HG03432 (cell line): ENCODE measurements at regions not wholly inside any gene's neighbourhood (a gene's known extent, or its start where the extent isn't known, plus 50 kb on each side); places are given as distances from the start of the nearest gene placed in this dataset.

ENCODE experiments used
- ATAC-seq: cut with Tn5 transposase; IDR thresholded peaks from one replicate; pipeline ENCODE4 v1.9.1; 2021; ENCODE audit warnings: mild to moderate bottlenecking, moderate library complexity; ENCODE audit not compliant: unreplicated experiment

DNA sequence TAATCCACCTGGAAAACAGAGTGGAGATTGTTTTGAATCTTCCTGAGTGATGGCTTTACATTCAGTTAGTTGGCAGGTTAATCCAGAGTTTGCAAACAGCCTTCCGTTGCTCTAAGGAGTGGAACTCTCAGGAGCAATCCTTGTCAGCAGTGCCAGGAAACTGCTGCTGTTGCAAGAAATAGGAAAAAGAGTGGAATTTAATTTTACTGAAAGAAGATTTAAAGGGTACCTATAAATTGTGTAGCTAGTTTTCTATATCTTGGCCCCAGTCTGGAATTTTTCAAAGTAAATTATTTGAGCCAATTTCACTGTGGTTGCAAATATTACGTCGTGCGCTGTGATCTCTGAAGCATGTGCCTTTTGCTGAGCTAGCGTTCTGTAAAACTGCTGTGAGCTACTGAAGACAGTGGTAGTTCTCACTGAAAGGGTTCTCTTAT lies 55.5 kb upstream of the SLC5A12 start:
- no peak for ATAC-seq

DNA sequence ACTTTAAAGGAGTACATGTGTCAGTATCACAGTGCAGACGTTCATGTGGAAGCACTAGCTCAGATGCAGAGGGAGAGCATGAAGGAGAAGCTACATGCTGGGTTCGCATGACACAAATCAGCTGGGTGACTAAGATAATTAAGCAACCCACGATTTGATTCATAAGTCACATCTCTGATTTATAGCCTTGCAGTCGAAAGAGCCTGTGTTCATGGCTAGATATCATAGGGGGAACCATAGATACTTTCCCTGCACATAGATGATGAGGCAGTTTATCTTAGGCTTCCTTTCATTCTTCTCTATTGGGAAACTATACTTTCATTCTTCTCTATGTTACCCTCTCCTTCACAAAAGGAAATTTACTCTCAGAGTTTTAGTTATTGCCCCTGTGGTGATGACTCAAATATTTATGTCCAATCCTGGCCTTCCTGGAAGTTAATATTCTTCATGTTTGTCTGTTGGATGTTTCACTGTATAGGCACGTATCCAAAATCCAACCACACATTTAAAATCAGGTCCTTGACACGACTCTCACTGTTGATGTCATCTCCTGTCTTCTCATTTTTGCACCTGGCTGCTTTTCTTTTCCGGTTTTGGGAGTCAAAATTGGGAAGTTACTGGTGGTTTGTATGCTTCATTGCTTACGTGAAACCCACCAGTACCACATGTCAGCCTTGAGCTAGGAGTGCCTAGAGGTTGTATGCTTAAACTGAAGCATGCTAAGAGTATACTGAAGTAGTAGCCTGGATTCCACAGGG lies 56.3 kb upstream of the SLC5A12 start:
- ATAC-seq = peak; percentile 55

DNA sequence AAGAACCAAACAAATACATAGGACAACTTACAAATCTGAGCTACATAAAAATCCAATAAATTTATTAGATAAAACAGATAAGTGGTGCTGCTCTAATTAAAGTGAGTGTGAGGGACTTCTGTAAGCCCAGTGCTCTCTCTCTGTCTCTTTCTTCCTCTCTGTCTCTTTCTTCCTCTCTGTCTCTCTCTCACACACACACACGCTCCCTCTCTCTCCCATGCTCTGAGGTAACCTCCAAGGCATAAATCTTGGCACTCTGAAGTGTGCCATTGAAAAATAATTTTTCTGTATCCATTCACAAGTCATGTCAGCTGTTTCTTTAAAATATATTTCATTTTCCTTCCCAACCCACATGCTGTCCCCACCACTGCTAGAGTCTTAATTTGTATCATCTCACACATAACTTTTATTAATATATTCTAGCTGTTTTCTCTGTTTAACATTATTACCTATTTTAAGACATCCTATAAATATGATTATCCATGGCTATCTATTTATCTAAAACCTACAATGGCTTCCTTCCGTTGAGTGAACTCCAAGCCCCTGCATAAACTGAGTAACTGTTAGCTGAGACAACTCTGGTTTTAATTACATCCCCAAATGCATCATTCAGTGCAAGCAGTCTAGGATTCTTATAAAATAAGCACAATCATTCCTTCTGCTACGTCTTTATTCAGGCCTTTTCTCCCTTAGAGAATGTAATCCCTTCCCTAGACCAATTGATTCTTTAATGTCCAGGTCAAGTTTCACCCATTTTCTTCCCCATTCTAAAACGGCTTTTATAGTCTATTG lies 57.4 kb upstream of the SLC5A12 start:
- no peak for ATAC-seq

DNA sequence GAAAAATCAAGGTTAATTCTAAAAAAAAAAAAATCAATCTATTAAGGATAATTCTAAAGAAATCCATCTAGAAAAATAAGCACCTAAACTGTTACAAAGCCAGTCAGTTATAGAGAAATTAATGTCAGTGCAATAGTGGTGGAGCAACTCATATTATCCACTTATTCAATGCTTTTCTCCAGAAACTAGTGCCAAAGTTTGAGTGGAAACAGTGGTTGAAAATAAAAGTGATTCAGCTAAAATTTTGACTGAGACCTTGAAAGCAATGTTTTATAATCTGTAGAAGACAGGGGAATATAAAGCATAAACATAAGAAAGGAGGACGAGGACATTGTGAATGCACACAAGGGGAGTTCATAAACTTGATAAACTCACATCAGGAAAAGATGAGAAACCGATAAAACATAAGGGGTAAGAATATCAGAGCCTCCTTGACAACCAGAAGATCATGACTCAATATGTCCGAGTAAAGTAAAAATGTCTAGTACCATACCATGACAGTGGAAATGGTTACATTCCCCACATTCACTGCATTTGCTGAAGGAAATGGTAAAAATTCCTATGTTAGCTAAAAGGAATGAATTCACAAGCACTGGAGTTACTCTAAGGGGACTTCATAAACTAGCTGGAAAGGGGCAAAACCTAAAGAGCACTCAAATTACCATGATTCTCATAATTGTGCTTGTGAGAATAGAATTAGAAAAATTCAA lies 58.7 kb upstream of the SLC5A12 start:
- no peak for ATAC-seq

DNA sequence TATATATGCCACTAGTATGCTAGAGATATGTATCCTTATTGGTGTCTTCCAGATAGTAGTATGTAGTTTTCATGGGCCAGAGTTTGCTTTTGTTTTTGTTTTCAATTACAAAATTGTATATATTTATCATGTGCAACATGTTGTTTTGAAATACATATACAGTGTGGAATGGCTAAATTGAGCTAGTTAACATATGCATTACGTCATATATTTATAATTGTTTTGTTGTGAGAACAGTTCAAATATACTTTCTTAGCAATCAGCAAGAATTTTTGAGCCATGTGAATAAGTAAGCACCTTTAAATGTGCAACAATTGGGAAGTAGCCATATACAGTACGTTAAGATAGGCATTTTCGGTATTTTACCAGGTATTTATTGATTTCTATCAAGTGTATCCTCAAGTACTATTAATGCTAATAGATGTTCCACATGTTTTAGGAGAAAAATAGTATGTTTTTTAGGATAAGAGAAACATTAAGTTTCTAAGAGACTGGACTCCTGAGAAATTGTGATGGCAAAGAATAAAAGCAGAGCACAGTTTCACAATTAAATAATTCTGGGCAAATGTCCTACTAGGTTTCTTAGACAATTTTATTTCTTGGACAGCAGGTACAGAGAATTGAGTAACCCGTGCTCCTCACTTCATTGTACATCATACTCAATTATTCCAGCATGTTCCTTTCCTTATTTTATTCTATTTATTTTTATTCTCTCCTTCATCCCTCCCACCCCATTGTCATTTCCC lies 60.5 kb upstream of the SLC5A12 start:
- ATAC-seq = no peak

DNA sequence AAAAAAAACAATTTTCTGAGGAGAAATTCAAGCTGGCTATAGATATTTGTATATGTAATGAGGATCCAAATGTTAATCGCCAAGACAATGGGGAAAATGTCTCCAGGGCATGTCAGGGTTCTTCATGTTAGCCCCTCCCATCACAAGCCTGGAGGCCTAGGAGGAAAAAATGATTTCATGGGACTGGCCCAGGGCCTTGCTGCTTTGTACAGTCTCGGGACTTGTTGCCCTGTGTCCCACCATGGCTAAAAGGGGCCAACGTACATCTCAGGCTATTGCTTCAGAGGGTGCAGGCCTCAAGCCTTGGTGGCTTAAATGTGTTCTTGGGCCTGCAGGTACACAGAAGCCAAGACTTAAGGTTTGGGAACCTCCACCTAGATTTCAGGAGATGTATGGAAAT lies 62.1 kb upstream of the SLC5A12 start:
- ATAC-seq = no peak

DNA sequence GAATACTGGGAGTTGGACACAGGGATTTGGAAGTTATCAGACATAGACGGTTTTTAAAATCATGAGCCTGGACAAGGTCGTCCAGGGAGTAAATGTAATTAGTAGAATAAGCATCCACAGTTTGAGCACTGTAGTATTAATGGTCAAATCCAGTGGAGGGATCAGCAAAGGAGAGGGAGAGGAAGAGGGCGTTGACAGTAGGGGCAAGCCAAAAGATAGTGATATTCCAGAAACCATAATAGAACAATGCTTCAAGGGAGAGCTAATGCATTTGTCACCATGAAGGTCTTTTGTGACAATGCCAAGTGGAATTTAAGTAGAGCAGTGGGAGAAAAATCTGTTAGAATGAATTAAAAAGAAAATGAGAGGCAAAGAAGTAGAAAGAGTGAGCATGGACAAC lies 68.9 kb upstream of the SLC5A12 start:
- ATAC-seq = no peak

DNA sequence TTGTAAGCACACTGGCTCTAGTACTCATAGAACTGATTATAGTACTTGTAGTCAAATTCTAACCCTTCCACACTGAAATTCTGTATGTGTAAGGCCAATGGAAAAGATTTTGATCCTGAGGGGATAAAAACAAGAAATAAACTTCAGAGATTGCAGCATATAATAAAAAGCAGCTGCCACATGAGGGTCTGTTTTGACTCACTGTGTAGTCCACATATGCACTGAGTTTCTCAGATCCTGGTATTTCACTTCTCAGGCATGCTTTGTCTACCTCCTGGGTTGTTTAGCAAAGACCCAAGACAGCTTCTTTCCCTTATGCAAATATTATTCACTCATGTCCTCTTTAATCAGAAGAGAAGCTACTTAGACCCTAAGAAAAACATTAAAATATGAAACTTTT lies 71.1 kb upstream of the SLC5A12 start:
- no peak for ATAC-seq

DNA sequence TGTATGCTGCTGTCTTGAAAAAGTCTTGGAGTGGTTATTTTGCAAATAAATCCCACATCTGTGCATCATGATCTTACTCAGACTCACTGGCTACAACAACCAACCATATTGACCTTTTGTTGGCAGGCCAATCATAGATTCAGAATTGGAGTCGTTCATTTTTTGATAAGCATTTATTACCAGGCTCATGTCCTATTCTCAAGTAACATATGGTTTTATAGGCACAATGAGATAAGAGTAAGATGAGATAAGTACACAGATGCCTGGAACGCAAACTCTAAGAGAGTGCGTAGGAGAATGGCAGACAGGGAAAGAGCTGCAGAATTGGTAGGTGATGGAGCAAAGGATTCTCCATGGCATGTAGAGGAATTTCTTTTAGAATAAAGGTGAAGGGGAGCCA lies 71.6 kb upstream of the SLC5A12 start:
- no peak for ATAC-seq

DNA sequence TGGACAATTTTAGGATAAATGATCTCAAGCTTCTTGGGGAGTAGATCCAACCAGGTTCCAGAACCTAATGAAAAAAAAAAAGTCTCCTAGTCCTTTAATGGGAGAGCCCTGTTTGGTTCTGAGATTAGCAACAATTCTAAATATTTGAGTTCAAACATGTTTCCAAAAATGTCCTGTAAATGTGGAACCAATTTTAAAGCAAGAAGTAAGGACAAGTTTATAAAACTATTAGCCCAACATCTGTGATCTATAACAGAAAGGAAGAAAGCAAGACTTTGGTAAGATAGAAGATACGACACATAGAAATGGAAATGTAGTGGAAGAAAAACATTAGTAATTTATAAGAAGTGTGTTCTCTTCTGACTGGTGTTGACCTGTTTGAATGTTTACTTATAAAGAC lies 79.7 kb upstream of the SLC5A12 start:
- no peak for ATAC-seq

DNA sequence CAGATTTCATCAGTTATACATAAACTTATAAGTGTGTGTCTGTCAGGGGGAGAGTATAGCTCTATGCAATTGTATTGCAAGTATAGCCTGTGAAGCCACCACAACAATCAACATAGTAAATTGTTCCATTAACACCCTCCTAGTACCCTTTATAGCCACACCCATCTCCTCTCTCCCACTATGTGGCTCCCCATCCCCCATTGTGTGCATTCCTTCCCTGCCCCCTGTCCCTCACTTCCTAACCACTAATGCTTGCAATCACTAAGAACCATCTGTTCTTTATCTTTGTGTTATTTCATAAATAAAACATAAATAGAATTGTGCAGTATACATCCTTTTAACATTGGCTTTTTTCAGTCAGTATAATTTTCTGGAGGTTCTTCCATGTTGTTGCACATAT lies 83.1 kb upstream of the SLC5A12 start:
- no peak for ATAC-seq

DNA sequence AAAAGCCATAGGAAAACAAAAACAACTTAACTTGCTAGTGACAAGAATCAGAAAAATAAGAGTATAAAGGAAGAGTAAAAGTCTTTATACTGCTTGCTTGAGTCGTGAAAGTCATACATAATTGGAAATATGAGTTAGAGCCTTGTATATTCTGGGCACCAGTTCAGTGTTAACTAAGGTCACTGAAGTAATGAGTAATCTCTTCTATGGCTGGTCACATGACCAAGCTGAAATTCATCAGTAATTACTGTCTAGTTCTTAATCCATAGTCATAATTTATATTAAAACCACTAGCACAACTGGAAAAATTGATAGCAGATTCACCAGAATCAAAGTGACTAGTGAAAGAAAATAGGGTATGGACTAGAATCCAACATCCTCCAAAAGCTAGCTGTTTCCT lies 84.4 kb upstream of the SLC5A12 start:
- no peak for ATAC-seq

DNA sequence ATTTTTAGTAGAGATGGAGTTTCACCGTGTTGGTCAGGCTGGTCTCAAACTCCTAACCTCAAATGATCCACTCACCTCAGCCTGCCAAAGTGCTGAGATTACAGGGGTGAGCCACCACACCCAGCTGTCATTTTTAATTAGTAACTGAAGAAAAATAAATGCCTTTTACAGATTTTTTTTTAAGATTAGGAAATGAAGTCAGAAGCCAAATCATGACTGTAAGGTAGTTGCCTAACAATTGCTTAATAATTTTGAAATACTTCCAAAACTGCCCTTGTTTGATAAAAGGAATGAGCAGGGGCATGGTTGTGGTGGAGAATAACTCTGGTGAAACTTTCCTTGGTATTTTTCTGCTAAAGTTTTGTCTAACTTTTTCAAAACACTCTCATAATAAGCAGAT lies 98.9 kb upstream of the SLC5A12 start:
- no peak for ATAC-seq

DNA sequence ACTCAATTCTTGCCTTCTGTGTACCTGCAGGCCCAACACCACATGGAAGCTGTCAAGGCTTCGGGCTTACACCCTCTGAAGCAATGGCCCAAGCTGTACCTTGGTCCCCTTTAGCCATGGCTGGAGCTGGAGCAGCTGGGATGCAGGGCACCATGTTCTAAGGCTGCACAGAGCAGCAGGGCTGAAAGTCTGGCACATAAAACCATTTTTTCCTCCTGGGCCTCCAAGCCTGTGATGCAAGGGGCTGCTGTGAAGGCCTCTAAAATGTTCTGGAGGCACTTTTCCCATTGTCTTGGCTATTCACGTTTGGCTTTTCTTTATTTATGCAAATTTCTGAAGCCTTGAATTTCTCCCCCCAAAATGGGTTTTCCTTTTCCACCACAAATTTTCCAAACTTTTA lies 102.1 kb upstream of the SLC5A12 start:
- ATAC-seq = no peak

DNA sequence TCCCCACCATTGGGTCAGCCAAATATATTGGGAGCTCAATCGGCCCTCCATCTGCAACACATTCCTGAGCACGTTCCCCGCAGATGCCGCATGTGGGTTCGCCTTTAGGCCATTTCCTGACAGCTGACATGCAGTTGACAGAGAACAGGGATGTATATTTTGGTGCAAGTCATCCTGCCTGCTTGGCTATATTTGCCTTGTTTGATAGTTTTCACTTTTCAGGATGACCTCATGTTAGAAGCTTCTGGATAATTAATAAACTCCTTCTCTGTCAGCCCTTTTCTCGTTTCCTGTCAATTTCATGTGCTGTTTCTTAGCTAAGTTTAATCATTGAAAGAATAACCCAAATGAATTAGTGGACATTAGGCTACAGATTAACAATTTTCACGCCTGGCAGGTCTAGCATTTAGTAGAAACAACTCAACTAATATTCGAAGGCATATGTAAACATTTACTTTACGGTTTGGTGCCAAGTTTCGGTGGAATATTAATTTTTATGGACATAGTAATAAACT lies 105.8 kb upstream of the SLC5A12 start:
- ATAC-seq = peak; percentile 54

DNA sequence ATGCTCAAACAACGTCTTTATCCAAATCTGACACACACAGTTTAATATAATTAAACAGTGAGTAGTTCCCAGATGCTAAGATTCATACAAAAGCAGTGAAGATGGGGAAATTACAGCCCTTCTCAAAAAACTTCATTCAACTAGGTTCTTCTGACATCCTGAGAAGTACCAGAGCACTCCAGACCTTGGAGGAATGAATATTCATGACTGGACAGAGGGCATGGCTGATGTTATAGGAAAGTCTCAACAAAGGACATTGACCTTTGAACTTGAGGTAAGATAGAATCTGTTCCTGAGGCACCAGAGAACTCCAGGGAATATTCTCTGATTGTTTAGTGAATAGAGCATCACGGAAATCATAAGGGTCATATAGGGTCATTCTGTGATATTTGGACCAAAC lies 106.4 kb upstream of the SLC5A12 start:
- no peak for ATAC-seq

DNA sequence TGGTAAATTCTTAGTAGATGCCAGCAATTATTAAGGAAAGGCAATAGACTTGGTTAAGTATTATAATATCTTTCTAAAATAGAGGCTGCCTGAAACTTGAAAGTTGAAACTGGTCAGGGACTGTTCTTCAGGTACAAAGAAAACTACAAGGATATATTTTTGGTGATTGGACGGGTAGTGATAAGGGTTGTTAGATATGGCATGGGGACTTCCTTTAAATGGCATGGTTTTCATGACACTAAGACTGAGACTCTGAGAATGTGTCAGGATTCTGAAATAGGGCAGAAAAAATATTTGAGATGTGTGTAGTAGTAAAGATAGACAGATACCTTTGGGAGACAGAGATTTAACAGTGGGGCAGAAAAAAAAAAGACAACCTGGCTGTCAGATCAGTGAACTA lies 108.4 kb upstream of the SLC5A12 start:
- peak; percentile 44 for ATAC-seq

DNA sequence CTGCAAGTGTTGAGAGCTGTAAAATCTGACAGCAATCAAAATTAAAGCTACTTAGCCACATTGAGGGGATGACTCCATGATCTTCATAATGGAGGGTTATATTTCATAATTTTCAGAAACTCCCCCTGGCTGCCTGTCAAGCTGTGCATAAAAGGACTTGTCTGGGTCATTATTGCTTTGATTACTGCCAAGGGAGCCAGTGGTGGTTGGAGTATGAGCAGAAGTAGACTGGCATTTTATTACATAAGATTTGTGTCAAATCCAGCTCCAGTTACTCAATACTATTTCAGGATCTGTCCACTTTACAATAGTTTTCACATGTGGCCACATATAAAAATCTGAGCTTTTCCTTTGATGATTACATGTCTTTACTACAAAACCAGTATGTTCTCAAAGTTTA lies 108.9 kb upstream of the SLC5A12 start:
- no peak for ATAC-seq

DNA sequence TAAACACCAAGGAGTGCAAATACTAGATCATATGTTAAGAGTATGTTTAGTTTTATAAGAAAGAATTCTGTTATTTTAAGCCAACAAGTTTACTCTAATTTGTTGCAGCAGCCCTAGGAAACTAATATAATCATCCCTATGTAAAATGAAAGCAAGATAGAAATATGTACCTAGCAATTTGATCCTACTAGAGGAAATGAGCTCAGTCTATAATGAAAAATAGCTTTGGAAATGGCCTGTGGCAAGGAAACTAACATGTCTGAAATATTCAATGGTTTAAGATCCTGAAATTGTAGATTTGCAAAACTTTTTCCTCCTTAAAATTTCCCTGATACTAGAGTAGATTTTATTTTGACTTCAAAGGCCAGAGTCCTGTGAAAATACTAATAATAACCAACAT lies 112.7 kb upstream of the SLC5A12 start:
- ATAC-seq = no peak

DNA sequence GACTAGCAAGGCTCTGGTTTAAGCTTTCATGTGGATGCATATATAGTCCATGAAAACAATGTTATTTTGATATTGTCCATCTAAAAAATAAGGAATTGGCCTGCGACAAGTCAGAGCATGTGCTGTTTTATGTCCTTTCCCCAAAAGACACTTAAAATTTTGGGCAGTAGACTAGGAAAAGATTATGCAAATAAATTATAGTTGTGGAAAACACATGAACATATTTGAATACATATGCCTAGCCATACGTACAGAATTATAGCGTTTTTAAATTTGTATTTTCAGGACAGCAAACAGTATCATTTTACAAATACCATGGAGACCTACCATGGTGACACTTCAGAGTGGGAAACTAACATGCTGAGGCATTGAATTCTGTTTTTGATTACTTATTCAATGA lies 113.8 kb upstream of the SLC5A12 start:
- ATAC-seq = no peak

DNA sequence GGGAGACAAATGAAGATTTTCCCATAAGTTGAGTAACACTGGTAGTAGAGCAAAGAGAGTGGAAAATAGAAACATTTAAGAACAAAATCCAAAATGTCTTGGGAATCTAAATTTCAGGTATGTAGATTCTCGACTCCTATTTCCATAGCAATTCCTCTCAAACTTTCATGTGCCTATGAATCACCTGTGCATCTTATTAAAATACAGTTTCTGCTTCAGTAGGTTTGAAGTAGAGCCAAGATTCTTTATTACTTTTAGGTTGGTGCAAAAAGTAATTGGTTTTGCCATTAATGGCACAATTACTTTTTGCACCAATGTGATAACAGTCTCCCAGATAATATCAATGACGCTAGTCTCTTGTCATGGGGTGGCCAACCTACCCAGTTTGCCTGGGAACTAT lies 115.3 kb upstream of the SLC5A12 start:
- ATAC-seq = no peak
